ENCODE measurements at regions not wholly inside any gene's neighbourhood (a gene's known extent, or its start where the extent isn't known, plus 50 kb on each side); places are given as distances from the start of the nearest gene placed in this dataset.

DNA sequence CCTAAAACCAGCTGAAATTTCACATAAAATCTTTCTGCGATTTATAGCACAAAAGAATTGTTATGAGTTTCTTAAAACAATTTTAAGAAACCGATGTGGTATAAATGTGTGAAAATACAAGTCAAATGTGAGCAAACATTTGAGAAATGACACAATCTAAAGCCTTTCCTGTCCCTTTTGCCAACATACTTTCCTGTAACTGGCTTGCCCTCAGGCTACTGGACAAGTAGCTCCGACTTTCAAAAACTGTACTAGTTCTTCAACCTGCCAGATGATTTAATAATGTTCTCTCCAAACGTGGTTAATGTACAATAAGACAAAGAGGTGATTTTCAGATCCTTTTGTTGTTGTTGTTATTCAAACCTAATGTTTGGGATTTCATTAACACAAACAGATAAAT, 105.9 kb upstream of the ARHGEF26 start:
- POLR2A ChIA-PET, result no interaction called here
- no peak overlapping the region for H3K27ac Mint-ChIP-seq
- no peaks in the 10 kb centered on the region for H3K4me1 ChIP-seq (ENCODE audit: control insufficient read depth in 1 of 2, extremely low read depth in 1 of 2, insufficient read depth in 2 of 2, low read length in 2 of 2)
- no peaks in the 10 kb centered on the region for H3K4me1 Mint-ChIP-seq
- no peaks in the 10 kb centered on the region for H3K36me3 Mint-ChIP-seq
- no peak overlapping the region for H3K27ac ChIP-seq (ENCODE audit: low read length)
- H3K36me3 ChIP-seq (ENCODE audit: control insufficient read depth in 2 of 2, extremely low read depth in 1 of 2, insufficient read depth in 1 of 2, low read length in 1 of 2), result no peaks in the 10 kb centered on the region
- no peak overlapping the region for H3K4me3 Mint-ChIP-seq
- CTCF ChIA-PET, result no interaction called here
- H3K27me3 ChIP-seq (replicated peaks in 1 of 2; ENCODE audit: control insufficient read depth in 2 of 2, extremely low read depth in 1 of 2, insufficient read depth in 2 of 2, low read length in 1 of 2), result no peaks in the 10 kb centered on the region
- H3K4me3 ChIP-seq (ENCODE audit: control insufficient read depth in 1 of 2, extremely low read depth in 1 of 2, low read length in 1 of 2), result no peak overlapping the region
- no CpG with 5 or more reads among the region's 4 CpGs for WGBS (ENCODE audit: insufficient coverage)
- no peaks in the 10 kb centered on the region for H3K9me3 ChIP-seq
- no peaks in the 10 kb centered on the region for H3K27me3 Mint-ChIP-seq
- ATAC-seq (replicated peaks in 1 of 4) (no peak), DNase-seq (no peak)
- no peaks in the 10 kb centered on the region for H3K9me3 Mint-ChIP-seq

DNA sequence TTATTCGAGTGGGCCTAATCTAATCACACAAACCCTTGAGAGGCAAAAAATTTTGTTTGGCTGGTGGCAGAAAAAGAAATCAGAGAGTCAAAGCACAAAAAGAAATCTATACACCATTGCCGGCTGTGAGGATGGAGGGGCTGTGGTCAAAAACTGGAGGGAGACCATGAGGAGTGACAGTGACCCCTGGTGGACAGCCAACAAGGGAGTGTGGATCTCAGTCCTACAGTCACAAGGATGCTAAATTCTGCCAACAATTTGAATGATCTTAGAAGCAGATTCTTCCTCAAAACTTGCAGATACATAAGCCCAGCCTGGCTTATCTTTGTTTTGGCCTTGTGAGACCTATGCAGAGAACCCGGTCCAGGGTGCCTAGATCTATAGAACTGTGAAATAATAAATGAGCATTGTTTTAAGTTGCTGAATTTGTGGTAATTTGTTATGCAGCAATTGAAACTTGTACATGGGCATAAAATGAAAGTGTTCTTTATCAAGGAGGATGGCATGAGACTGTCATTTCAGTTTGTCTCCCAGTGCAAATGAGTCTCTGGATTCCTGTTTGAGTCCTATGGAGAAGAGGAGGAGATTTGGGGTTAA, 103.0 kb upstream of the ARHGEF26 start:
- CTCF ChIA-PET, result interaction anchor here (0.6 to 2.1 kb wide), 3 partner anchors 43 to 975 kb away, joined by 3 to 5 read pairs (median 4); no protein-coding TSS in a partner anchor
- 0% methylated on average over 1 of the region's 3 CpGs for WGBS (ENCODE audit: insufficient coverage)
- H3K9me3 Mint-ChIP-seq, result no peaks in the 10 kb centered on the region

DNA sequence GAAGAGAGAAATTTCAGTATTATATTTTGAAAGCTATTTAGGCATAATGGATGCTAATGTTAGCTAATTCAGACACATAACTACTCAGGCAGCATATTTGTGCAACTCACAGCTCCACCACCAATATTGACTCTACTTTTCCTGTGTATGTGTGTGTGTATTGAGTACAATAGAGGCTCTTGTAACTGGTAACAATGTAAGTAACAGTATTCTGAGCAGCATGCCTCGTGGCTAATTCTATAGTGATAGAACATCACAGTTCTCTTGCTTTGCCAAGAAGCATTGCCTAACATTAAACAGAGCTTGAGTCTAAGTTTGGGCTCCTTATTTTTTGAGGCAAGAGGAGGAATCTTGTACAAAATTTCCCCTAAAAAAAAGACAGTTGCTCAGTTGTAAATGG, 98.6 kb upstream of the ARHGEF26 start:
- Mint-ChIP-seq H3K4me1 (no peaks in the 10 kb centered on the region), H3K9me3 (no peaks in the 10 kb centered on the region), H3K4me3 (no peak overlapping the region), H3K27ac (no peak overlapping the region), H3K36me3 (no peaks in the 10 kb centered on the region), H3K27me3 (peaks cover 0 to 3% of the 10 kb centered on the region in 2 donors)
- H3K4me3 ChIP-seq (ENCODE audit: control insufficient read depth in 1 of 2, extremely low read depth in 1 of 2, low read length in 1 of 2), result no peak overlapping the region
- ChIA-PET CTCF (no interaction called here), POLR2A (no interaction called here)
- no peak for ATAC-seq (replicated peaks in 1 of 4)
- H3K4me1 ChIP-seq (ENCODE audit: control insufficient read depth in 1 of 2, extremely low read depth in 1 of 2, insufficient read depth in 2 of 2, low read length in 2 of 2), result no peaks in the 10 kb centered on the region
- no peak overlapping the region for H3K27ac ChIP-seq (ENCODE audit: low read length)
- no peaks in the 10 kb centered on the region for H3K36me3 ChIP-seq (ENCODE audit: control insufficient read depth in 2 of 2, extremely low read depth in 1 of 2, insufficient read depth in 1 of 2, low read length in 1 of 2)
- no CpG with 5 or more reads among the region's 1 CpG for WGBS (ENCODE audit: insufficient coverage)
- no peaks in the 10 kb centered on the region for H3K27me3 ChIP-seq (replicated peaks in 1 of 2; ENCODE audit: control insufficient read depth in 2 of 2, extremely low read depth in 1 of 2, insufficient read depth in 2 of 2, low read length in 1 of 2)
- H3K9me3 ChIP-seq, result no peaks in the 10 kb centered on the region
- DNase-seq, result no peak

More for the DNA sequence above, 103.0 kb upstream of the ARHGEF26 start:
- Histone ChIP-seq H3K4me1 (ENCODE audit: control insufficient read depth in 1 of 2, extremely low read depth in 1 of 2, insufficient read depth in 2 of 2, low read length in 2 of 2) (no peaks in the 10 kb centered on the region), H3K9me3 (no peaks in the 10 kb centered on the region), H3K27me3 (replicated peaks in 1 of 2; ENCODE audit: control insufficient read depth in 2 of 2, extremely low read depth in 1 of 2, insufficient read depth in 2 of 2, low read length in 1 of 2) (no peaks in the 10 kb centered on the region), H3K27ac (ENCODE audit: low read length) (no peak overlapping the region), H3K4me3 (ENCODE audit: control insufficient read depth in 1 of 2, extremely low read depth in 1 of 2, low read length in 1 of 2) (no peak overlapping the region), H3K36me3 (ENCODE audit: control insufficient read depth in 2 of 2, extremely low read depth in 1 of 2, insufficient read depth in 1 of 2, low read length in 1 of 2) (no peaks in the 10 kb centered on the region)
- H3K27me3 Mint-ChIP-seq, result no peaks in the 10 kb centered on the region
- no peaks in the 10 kb centered on the region for H3K36me3 Mint-ChIP-seq
- ATAC-seq (replicated peaks in 1 of 4) (no peak), DNase-seq (peak in 22 of 35 experiments; percentile 0 to 35 (median 8))
- H3K27ac Mint-ChIP-seq, result no peak overlapping the region
- POLR2A ChIA-PET, result no interaction called here
- H3K4me3 Mint-ChIP-seq, result no peak overlapping the region
- no peaks in the 10 kb centered on the region for H3K4me1 Mint-ChIP-seq

DNA sequence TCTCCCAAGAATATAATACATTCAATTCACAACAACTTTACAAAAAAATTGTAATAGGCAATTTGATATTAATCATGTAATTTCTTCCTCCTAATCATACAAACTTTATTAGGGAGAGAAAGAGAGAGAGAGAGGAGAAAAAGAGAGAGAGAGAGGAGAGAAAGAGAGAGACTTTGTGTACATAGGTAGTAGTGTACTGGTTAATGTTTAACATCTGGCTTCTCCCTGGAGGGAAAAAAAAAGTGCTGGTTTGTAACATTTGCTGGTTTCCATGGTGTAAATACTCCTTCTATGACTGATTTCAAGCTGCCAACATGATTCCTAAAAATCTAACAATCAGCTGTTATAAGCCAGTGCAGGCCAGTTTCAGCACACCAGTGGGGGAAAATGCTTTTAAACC, 98.0 kb upstream of the ARHGEF26 start:
- Histone ChIP-seq H3K4me3 (ENCODE audit: control insufficient read depth in 1 of 2, extremely low read depth in 1 of 2, low read length in 1 of 2) (no peak overlapping the region), H3K27me3 (replicated peaks in 1 of 2; ENCODE audit: control insufficient read depth in 2 of 2, extremely low read depth in 1 of 2, insufficient read depth in 2 of 2, low read length in 1 of 2) (no peaks in the 10 kb centered on the region), H3K9me3 (no peaks in the 10 kb centered on the region), H3K4me1 (ENCODE audit: control insufficient read depth in 1 of 2, extremely low read depth in 1 of 2, insufficient read depth in 2 of 2, low read length in 2 of 2) (no peaks in the 10 kb centered on the region), H3K27ac (ENCODE audit: low read length) (no peak overlapping the region), H3K36me3 (ENCODE audit: control insufficient read depth in 2 of 2, extremely low read depth in 1 of 2, insufficient read depth in 1 of 2, low read length in 1 of 2) (no peaks in the 10 kb centered on the region)
- CTCF ChIA-PET, result no interaction called here
- Mint-ChIP-seq H3K4me1 (no peaks in the 10 kb centered on the region), H3K4me3 (no peak overlapping the region), H3K9me3 (no peaks in the 10 kb centered on the region), H3K27me3 (peaks cover 0 to 3% of the 10 kb centered on the region in 2 donors), H3K27ac (no peak overlapping the region), H3K36me3 (no peaks in the 10 kb centered on the region)
- DNase-seq (no peak), ATAC-seq (replicated peaks in 1 of 4) (no peak)
- POLR2A ChIA-PET, result no interaction called here

DNA sequence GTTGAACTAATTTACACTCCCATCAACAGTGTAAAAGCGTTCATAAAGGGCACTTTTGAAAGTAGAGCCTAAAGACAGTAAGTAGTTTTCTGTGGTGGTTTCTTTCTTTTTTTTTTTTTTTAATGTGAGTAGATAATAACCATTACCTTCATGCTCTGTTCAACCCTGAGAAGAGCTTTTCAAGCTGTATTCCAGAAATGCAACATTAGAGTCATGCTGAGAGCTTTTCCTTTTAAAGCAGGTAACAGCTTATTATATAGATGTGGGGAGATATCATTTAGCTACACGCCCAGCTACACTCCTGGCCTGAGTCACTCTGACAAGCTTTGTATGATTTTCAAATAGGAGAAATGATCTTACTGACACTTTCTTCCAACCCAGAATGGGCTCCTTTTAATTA, 96.2 kb upstream of the ARHGEF26 start:
- H3K4me1 Mint-ChIP-seq, result no peaks in the 10 kb centered on the region
- CTCF ChIA-PET, result interaction anchor here in 1 of 2 donors (0.6 kb wide), 1 partner anchor 191 kb away, joined by 4 read pairs; no protein-coding TSS in a partner anchor
- WGBS (ENCODE audit: insufficient coverage), result no CpG with 5 or more reads among the region's 2 CpGs

DNA sequence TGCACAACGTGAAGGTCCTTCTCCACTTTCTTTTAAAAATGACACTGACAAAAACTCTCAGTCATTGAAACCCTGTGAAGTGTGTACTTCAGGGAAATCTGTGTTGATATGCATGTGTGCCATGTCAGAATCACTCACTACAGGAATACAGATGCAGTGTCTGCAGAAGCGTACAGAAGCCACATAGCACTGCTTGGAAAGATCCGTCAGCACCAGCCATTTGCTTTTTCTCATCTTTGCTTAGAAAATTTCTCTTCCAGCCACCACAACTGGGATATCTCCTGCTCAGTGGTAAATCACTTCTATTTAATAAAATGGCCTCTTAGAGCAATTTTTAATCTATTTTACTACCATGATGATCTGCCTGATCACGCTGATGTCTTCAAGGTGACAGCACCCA, 91.3 kb upstream of the ARHGEF26 start:
- CTCF ChIA-PET, result no interaction called here
- WGBS (ENCODE audit: insufficient coverage), result 39% methylated on average over 3 of the region's 4 CpGs
- no peaks in the 10 kb centered on the region for H3K36me3 Mint-ChIP-seq
- H3K4me1 ChIP-seq (ENCODE audit: control insufficient read depth in 1 of 2, extremely low read depth in 1 of 2, insufficient read depth in 2 of 2, low read length in 2 of 2), result no peaks in the 10 kb centered on the region
- no peak overlapping the region for H3K27ac Mint-ChIP-seq
- no peak overlapping the region for H3K27ac ChIP-seq (ENCODE audit: low read length)
- ATAC-seq (replicated peaks in 1 of 4), result no peak
- POLR2A ChIA-PET, result no interaction called here
- no peaks in the 10 kb centered on the region for H3K9me3 Mint-ChIP-seq
- no peaks in the 10 kb centered on the region for H3K4me1 Mint-ChIP-seq
- no peaks in the 10 kb centered on the region for H3K27me3 ChIP-seq (replicated peaks in 1 of 2; ENCODE audit: control insufficient read depth in 2 of 2, extremely low read depth in 1 of 2, insufficient read depth in 2 of 2, low read length in 1 of 2)
- no peak overlapping the region for H3K4me3 Mint-ChIP-seq
- no peaks in the 10 kb centered on the region for H3K27me3 Mint-ChIP-seq
- DNase-seq, result no peak
- no peak overlapping the region for H3K4me3 ChIP-seq (ENCODE audit: control insufficient read depth in 1 of 2, extremely low read depth in 1 of 2, low read length in 1 of 2)
- H3K36me3 ChIP-seq (ENCODE audit: control insufficient read depth in 2 of 2, extremely low read depth in 1 of 2, insufficient read depth in 1 of 2, low read length in 1 of 2), result no peaks in the 10 kb centered on the region
- no peaks in the 10 kb centered on the region for H3K9me3 ChIP-seq

More for the DNA sequence above, 96.2 kb upstream of the ARHGEF26 start:
- Mint-ChIP-seq H3K36me3 (no peaks in the 10 kb centered on the region), H3K4me3 (no peak overlapping the region), H3K9me3 (no peaks in the 10 kb centered on the region), H3K27me3 (peaks cover 0 to 3% of the 10 kb centered on the region in 2 donors), H3K27ac (no peak overlapping the region)
- POLR2A ChIA-PET, result interaction anchor here in 1 of 2 donors (0.6 kb wide), 1 partner anchor 1235 kb away, joined by 3 read pairs; no protein-coding TSS in a partner anchor
- no peaks in the 10 kb centered on the region for H3K36me3 ChIP-seq (ENCODE audit: control insufficient read depth in 2 of 2, extremely low read depth in 1 of 2, insufficient read depth in 1 of 2, low read length in 1 of 2)
- no peaks in the 10 kb centered on the region for H3K27me3 ChIP-seq (replicated peaks in 1 of 2; ENCODE audit: control insufficient read depth in 2 of 2, extremely low read depth in 1 of 2, insufficient read depth in 2 of 2, low read length in 1 of 2)
- H3K4me3 ChIP-seq (ENCODE audit: control insufficient read depth in 1 of 2, extremely low read depth in 1 of 2, low read length in 1 of 2), result no peak overlapping the region
- H3K27ac ChIP-seq (ENCODE audit: low read length), result no peak overlapping the region
- DNase-seq, result no peak
- H3K9me3 ChIP-seq, result no peaks in the 10 kb centered on the region
- no peaks in the 10 kb centered on the region for H3K4me1 ChIP-seq (ENCODE audit: control insufficient read depth in 1 of 2, extremely low read depth in 1 of 2, insufficient read depth in 2 of 2, low read length in 2 of 2)
- ATAC-seq (replicated peaks in 1 of 4), result no peak

DNA sequence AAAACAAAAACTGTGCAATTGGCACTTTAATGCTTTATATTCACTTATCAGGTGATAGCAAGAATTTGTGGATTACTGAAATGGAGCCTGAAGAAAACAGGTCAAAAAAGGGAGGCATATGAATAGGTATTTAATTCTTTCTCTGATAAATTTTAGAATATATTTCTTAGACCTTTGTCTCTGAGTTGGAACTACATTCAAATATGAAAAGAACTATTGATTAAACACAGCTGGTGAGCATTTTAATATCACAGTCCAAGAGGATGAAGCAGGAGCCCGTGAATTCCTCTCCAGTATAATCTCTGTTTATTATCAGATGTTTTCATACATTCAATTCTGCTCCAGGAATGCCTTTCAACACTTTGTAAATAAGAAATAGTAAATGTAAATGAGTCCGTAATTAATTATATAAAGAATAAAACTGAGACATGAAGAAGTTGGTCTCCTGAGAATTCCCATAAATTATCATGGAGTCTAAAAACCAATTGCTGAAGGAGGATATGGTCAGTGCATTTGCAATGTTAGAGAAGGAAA, 86.3 kb upstream of the ARHGEF26 start:
- H3K4me1 ChIP-seq (ENCODE audit: control insufficient read depth in 1 of 2, extremely low read depth in 1 of 2, insufficient read depth in 2 of 2, low read length in 2 of 2), result no peaks in the 10 kb centered on the region
- Mint-ChIP-seq H3K4me3 (no peak overlapping the region), H3K36me3 (no peaks in the 10 kb centered on the region), H3K27ac (no peak overlapping the region), H3K27me3 (no peaks in the 10 kb centered on the region), H3K9me3 (peaks cover 0 to 3% (median 0%) of the 10 kb centered on the region in 3 donors), H3K4me1 (no peaks in the 10 kb centered on the region)
- no peaks in the 10 kb centered on the region for H3K36me3 ChIP-seq (ENCODE audit: control insufficient read depth in 2 of 2, extremely low read depth in 1 of 2, insufficient read depth in 1 of 2, low read length in 1 of 2)
- H3K27me3 ChIP-seq (replicated peaks in 1 of 2; ENCODE audit: control insufficient read depth in 2 of 2, extremely low read depth in 1 of 2, insufficient read depth in 2 of 2, low read length in 1 of 2), result no peaks in the 10 kb centered on the region
- no peak for DNase-seq
- POLR2A ChIA-PET, result no interaction called here
- no peak overlapping the region for H3K4me3 ChIP-seq (ENCODE audit: control insufficient read depth in 1 of 2, extremely low read depth in 1 of 2, low read length in 1 of 2)
- no peak overlapping the region for H3K27ac ChIP-seq (ENCODE audit: low read length)
- no CpG with 5 or more reads among the region's 2 CpGs for WGBS (ENCODE audit: insufficient coverage)
- CTCF ChIA-PET, result no interaction called here
- no peak for ATAC-seq (replicated peaks in 1 of 4)
- H3K9me3 ChIP-seq, result no peaks in the 10 kb centered on the region

All from T-cell (primary cell).